ENCODE measurements at regions not wholly inside any gene's neighbourhood (a gene's known extent, or its start where the extent isn't known, plus 50 kb on each side); places are given as distances from the start of the nearest gene placed in this dataset.

DNA sequence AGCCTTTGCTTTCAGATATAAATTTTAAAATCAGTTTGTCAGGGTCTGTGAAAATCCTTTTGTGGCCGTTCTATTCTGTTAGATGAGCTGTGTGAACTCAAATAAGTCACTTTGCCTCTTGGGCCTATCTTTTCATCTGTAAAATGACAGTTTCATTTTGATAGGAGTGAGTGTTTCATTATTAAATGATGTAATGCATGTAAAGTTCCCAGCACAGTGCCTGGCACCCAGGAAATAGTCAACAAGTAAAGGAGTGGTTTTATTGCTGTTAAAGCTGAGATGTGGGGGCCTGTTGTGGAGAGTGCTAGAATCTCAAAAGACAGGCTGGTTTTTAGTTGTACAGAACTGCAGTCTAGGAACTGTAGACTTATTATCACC lies 394.5 kb upstream of the CFAP20DC start:
- H3K27me3 Mint-ChIP-seq, result no peaks in the 10 kb centered on the region
- TF ChIP-seq, protein P1, sequence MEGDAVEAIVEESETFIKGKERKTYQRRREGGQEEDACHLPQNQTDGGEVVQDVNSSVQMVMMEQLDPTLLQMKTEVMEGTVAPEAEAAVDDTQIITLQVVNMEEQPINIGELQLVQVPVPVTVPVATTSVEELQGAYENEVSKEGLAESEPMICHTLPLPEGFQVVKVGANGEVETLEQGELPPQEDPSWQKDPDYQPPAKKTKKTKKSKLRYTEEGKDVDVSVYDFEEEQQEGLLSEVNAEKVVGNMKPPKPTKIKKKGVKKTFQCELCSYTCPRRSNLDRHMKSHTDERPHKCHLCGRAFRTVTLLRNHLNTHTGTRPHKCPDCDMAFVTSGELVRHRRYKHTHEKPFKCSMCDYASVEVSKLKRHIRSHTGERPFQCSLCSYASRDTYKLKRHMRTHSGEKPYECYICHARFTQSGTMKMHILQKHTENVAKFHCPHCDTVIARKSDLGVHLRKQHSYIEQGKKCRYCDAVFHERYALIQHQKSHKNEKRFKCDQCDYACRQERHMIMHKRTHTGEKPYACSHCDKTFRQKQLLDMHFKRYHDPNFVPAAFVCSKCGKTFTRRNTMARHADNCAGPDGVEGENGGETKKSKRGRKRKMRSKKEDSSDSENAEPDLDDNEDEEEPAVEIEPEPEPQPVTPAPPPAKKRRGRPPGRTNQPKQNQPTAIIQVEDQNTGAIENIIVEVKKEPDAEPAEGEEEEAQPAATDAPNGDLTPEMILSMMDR (IDR thresholded peaks at IDR 0.05), result no peak
- intact Hi-C loops (cut with micrococcal nuclease), result no loop called here
- ChIA-PET POLR2A (interaction anchor here (1.3 to 4.2 kb wide), 3 partner anchors 17 to 115 kb away, joined by 3 to 27 read pairs (median 5); no protein-coding TSS in a partner anchor), CTCF (interaction anchor here (0.9 to 3.2 kb wide), 5 partner anchors 15 to 131 kb away, joined by 3 to 19 read pairs (median 6); no protein-coding TSS in a partner anchor)
- DNase-seq (peak; percentile 59), ATAC-seq (peak; percentile 81)
- peak overlapping the region; percentile 96 for H3K27ac Mint-ChIP-seq
- H3K36me3 Mint-ChIP-seq (ENCODE audit: low read depth), result no peaks in the 10 kb centered on the region
- H3K4me1 Mint-ChIP-seq (ENCODE audit: low read depth), result peaks cover 63% of the 10 kb centered on the region
- H3K4me3 Mint-ChIP-seq, result peak overlapping the region; percentile 65
- H3K9me3 Mint-ChIP-seq, result peaks cover 4% of the 10 kb centered on the region

DNA sequence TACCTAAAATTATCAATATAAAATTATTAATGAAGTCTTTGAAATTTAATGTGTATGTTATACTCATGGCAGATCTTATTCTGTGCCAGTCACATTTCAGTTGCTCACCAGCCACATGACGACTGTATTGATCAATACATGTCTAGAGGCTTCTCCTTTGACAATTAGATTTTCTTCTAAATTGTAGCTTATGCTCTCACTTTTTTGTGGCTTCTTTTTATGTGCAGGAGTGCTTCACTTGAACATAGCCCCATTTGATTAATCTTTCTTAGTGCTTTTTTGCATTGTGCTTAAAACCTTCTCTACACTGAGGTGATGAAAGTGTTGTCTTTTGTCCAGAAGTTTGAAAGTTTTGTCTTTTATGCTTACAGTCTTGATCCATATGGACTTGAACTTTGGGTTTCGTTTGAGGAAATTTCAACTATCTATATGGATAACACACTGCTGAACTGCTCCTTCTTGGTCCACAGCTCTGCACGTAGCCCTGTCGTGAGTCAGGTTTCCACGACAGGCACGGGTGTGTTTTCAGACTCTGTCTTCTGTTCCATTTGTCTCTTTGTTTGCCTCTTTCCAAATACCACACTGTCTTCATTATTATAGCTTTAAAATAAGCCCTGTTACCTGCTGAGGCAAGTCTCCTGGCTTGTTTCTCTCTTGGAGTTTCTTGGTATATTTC lies 393.9 kb upstream of the CFAP20DC start:
- H3K36me3 Mint-ChIP-seq (ENCODE audit: low read depth), result no peaks in the 10 kb centered on the region
- ATAC-seq (peak; percentile 75), DNase-seq (peak; percentile 44)
- no peaks in the 10 kb centered on the region for H3K27me3 Mint-ChIP-seq
- H3K4me3 Mint-ChIP-seq, result peak overlapping the region; percentile 65
- peak overlapping the region; percentile 96 for H3K27ac Mint-ChIP-seq
- peaks cover 57% of the 10 kb centered on the region for H3K4me1 Mint-ChIP-seq (ENCODE audit: low read depth)
- peaks cover 4% of the 10 kb centered on the region for H3K9me3 Mint-ChIP-seq
- intact Hi-C loops (cut with micrococcal nuclease), result no loop called here
- POLR2A ChIA-PET, result interaction anchor here (1.3 to 4.2 kb wide), 4 partner anchors 8 to 115 kb away, joined by 3 to 27 read pairs (median 5); no protein-coding TSS in a partner anchor
- TF ChIP-seq, protein P1 (IDR thresholded peaks at IDR 0.05), result no peak
- CTCF ChIA-PET, result interaction anchor here (1.6 to 3.2 kb wide), 3 partner anchors 14 to 131 kb away, joined by 6 to 19 read pairs (median 9); no protein-coding TSS in a partner anchor

DNA sequence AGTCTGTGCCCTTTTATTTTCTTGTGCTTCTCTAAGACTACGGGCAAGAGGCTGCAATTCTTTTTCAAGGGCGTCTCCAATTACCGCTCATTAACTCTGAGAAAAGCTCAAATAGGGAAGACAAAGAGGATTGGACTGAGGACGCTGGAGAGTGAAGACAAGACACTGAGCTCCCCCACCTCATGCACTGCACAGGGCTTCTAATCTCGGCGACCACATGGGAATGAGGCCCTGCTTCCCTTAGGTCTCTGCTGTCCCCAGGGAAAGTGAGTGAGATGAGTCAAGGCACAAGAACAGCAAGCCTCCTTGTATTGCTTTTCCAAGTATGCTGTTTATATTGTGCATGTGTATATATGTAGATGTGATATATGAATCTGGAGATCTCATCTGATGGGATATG lies 392.2 kb upstream of the CFAP20DC start:
- TF ChIP-seq, protein P1 (IDR thresholded peaks at IDR 0.05), result no peak
- intact Hi-C loops (cut with micrococcal nuclease), result no loop called here
- CTCF ChIA-PET, result interaction anchor here (3.2 kb wide), 1 partner anchor 16 kb away, joined by 19 read pairs; no protein-coding TSS in a partner anchor
- ATAC-seq, result no peak
- H3K27me3 Mint-ChIP-seq, result no peaks in the 10 kb centered on the region
- H3K36me3 Mint-ChIP-seq (ENCODE audit: low read depth), result no peaks in the 10 kb centered on the region
- H3K27ac Mint-ChIP-seq, result no peak overlapping the region
- POLR2A ChIA-PET, result no interaction called here
- H3K9me3 Mint-ChIP-seq, result no peaks in the 10 kb centered on the region
- DNase-seq, result no peak
- H3K4me1 Mint-ChIP-seq (ENCODE audit: low read depth), result peaks cover 43% of the 10 kb centered on the region
- H3K4me3 Mint-ChIP-seq, result no peak overlapping the region

DNA sequence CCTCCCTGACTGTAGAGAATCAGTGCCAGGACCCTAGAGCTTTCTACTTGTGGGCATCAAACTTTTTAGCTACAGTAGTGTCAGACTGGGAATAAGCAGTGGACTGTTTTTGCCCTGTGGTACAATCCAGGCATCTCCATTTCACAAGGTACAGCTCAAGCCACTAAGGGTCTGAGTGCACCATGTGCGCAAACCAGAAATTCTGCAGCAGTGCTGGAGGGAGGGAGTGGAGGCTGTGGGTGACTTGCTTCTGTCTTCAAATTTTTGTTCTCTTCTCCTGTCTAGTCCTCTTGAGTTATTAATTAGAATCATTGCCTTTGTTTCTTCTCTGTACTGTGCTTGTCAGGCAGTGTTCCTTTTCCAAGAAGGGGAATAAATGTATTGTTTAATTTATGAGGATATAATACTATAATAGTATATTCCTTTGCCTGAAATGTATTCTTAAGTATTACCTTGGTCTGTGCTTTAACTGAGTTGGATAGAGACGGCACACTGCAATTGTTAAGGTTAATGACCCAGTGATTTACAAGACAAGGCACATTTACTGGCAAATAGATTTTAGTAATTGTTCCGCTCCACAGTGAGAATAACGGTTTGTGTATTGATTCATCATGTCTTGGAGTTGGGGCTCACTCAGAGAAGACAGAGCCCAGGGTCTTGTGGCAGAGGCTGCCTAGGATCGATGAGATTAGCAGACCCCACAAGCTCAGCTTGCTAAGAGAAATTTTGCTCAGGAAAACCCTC lies 390.6 kb upstream of the CFAP20DC start:
- Mint-ChIP-seq H3K27me3 (no peaks in the 10 kb centered on the region), H3K27ac (peak overlapping the region; percentile 10), H3K9me3 (no peaks in the 10 kb centered on the region), H3K4me3 (no peak overlapping the region), H3K4me1 (ENCODE audit: low read depth) (peaks cover 38% of the 10 kb centered on the region), H3K36me3 (ENCODE audit: low read depth) (peaks cover 2% of the 10 kb centered on the region)
- intact Hi-C loops (cut with micrococcal nuclease), result no loop called here
- DNase-seq (no peak), ATAC-seq (no peak)
- TF ChIP-seq, protein P1 (IDR thresholded peaks at IDR 0.05), result no peak
- POLR2A ChIA-PET, result interaction anchor here (0.9 kb wide), 1 partner anchor 57 kb away, joined by 4 read pairs; no protein-coding TSS in a partner anchor
- CTCF ChIA-PET, result interaction anchor here (0.9 to 1.7 kb wide), 3 partner anchors 11 to 127 kb away, joined by 3 to 5 read pairs (median 4); no protein-coding TSS in a partner anchor

All from activated CD8-positive, alpha-beta T cell treated with anti-CD3 and anti-CD28 coated beads for 36 hours (primary cell).